ENCODE measurements at regions not wholly inside any gene's neighbourhood (a gene's known extent, or its start where the extent isn't known, plus 50 kb on each side); places are given as distances from the start of the nearest gene placed in this dataset.
"Not testable (repeated sequence)": the region's sequence is repeated elsewhere in the genome, so short reads cannot be mapped to it uniquely, and the experiment has no call there.

DNA sequence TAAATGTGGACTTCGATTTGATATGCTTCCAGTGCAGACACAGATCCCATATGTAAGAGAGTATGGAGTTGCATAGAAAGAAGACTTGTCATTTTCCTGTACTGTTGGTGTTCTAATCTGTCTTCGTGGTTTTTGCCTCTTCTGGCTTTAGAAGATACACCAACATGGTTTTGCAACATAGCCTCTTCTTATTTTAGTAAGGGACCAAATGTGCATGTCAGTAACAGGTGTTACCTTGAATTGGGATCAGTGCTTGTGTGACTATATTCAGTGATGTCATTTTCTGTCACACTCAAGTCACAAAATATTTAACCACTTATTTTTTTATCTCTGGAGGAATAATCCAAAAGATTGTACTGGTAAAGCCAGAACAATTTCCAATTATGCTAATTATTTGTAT, 140.4 kb downstream of the SNRPN start:
- Histone ChIP-seq H3K4me1 (ENCODE audit: control insufficient read depth, insufficient read depth, low read length) (no peaks in the 10 kb centered on the region), H3K4me3 (ENCODE audit: low read length) (no peak overlapping the region)
- DNase-seq (ENCODE audit: low read depth) = no peak

DNA sequence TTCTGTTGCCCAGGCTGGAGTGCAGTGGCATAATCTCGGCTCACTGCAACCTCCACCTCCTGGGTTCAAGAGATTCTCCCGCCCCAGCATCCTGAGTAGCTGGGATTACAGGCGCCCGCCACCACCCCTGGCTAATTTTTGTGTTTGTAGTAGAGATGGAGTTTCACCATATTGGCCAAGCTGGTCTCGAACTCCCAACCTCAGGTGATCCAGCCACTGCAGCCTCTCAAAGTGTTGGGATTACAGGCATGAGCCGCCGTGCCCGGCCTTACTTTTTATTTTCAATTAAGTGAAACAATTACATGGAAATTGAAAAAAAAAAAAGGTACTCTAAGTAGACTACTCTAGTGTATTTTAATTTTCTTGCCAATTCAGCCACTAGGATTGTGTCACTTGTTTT, 145.2 kb downstream of the SNRPN start:
- not testable (repeated sequence) for DNase-seq (ENCODE audit: low read depth)
- peaks cover 67% of the 10 kb centered on the region for H3K9me3 ChIP-seq (ENCODE audit: control insufficient read depth, low read length)

More for the DNA sequence above, 140.4 kb downstream of the SNRPN start:
- no peaks in the 10 kb centered on the region for H3K27me3 ChIP-seq (replicated peaks; ENCODE audit: control insufficient read depth, insufficient read depth, low read length)
- H3K9me3 ChIP-seq (ENCODE audit: control insufficient read depth, low read length) = peaks cover 86% of the 10 kb centered on the region
- H3K9ac ChIP-seq (ENCODE audit: low read length) = no peak overlapping the region
- H3K36me3 ChIP-seq (ENCODE audit: control insufficient read depth, insufficient read depth, low read length, severe bottlenecking) = peaks cover 97% of the 10 kb centered on the region

DNA sequence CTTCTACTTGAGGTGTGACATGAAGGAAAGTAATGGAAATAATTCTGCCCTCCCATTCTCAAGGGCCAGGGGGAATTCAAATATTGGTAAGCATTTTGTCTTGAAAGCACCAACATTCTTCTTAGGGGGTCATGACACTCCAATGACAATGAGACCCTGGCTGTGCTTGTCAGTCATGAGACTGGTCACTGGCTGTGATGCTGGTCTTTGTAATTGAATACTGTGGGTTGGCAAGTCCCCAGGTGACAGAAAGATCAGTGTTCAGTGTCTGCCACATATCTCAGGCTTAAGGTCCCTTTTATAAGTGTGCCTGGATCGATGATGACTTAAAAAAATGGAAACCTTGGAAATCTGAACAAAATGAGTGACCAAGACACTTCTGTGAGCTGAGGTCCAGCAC, 151.4 kb downstream of the SNRPN start:
- no peak for DNase-seq (ENCODE audit: low read depth)
- Histone ChIP-seq H3K4me1 (ENCODE audit: control insufficient read depth, insufficient read depth, low read length) (no peaks in the 10 kb centered on the region), H3K27me3 (replicated peaks; ENCODE audit: control insufficient read depth, insufficient read depth, low read length) (no peaks in the 10 kb centered on the region), H3K9ac (ENCODE audit: low read length) (no peak overlapping the region), H3K36me3 (ENCODE audit: control insufficient read depth, insufficient read depth, low read length, severe bottlenecking) (peaks cover 86% of the 10 kb centered on the region), H3K9me3 (ENCODE audit: control insufficient read depth, low read length) (peaks cover 63% of the 10 kb centered on the region), H3K4me3 (ENCODE audit: low read length) (no peak overlapping the region)

More for the DNA sequence above, 145.2 kb downstream of the SNRPN start:
- not testable (repeated sequence) for H3K27me3 ChIP-seq (replicated peaks; ENCODE audit: control insufficient read depth, insufficient read depth, low read length); H3K4me1 ChIP-seq (ENCODE audit: control insufficient read depth, insufficient read depth, low read length); H3K4me3 ChIP-seq (ENCODE audit: low read length); H3K9ac ChIP-seq (ENCODE audit: low read length)
- peaks cover 81% of the 10 kb centered on the region for H3K36me3 ChIP-seq (ENCODE audit: control insufficient read depth, insufficient read depth, low read length, severe bottlenecking)

GRCh38 chr15:25133804-25134203, 179.0 kb downstream of the SNRPN start:
- Histone ChIP-seq H3K4me3 (ENCODE audit: low read length) (no peak overlapping the region), H3K9me3 (ENCODE audit: control insufficient read depth, low read length) (peaks cover 14% of the 10 kb centered on the region), H3K27me3 (replicated peaks; ENCODE audit: control insufficient read depth, insufficient read depth, low read length) (no peaks in the 10 kb centered on the region), H3K36me3 (ENCODE audit: control insufficient read depth, insufficient read depth, low read length, severe bottlenecking) (no peaks in the 10 kb centered on the region), H3K9ac (ENCODE audit: low read length) (no peak overlapping the region), H3K4me1 (ENCODE audit: control insufficient read depth, insufficient read depth, low read length) (no peaks in the 10 kb centered on the region)
- no peak for DNase-seq (ENCODE audit: low read depth)

- peak; percentile 1 for DNase-seq (ENCODE audit: low read depth)
- H3K36me3 ChIP-seq (ENCODE audit: control insufficient read depth, insufficient read depth, low read length, severe bottlenecking) = no peaks in the 10 kb centered on the region
- no peaks in the 10 kb centered on the region for H3K4me1 ChIP-seq (ENCODE audit: control insufficient read depth, insufficient read depth, low read length)
- H3K4me3 ChIP-seq (ENCODE audit: low read length) = no peak overlapping the region
- no peak overlapping the region for H3K9ac ChIP-seq (ENCODE audit: low read length)
- H3K27me3 ChIP-seq (replicated peaks; ENCODE audit: control insufficient read depth, insufficient read depth, low read length) = no peaks in the 10 kb centered on the region
- peaks cover 6% of the 10 kb centered on the region for H3K9me3 ChIP-seq (ENCODE audit: control insufficient read depth, low read length)
Measured at GRCh38 chr15:25134546-25134945, 179.8 kb downstream of the SNRPN start.

DNA sequence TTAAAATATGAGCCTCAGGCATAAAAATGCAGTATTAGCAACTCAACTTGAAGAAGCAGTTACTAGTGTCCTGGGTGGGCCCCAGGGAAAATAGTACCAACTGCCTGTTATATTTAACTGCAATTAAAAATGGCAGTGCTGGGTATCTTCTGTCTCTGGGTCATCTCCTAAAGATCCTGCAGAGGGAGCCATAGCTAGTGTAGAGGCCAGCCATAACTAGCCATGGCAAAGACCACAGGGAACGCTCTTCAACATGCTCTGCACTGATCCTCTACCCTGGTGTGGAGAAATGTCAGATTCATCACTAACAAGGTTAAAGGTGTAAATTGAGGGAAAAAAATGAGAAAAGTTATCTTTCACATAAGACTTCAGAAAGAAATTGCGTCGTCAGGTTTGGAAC, 181.3 kb downstream of the SNRPN start:
- no peaks in the 10 kb centered on the region for H3K27me3 ChIP-seq (replicated peaks; ENCODE audit: control insufficient read depth, insufficient read depth, low read length)
- H3K4me1 ChIP-seq (ENCODE audit: control insufficient read depth, insufficient read depth, low read length) = no peaks in the 10 kb centered on the region
- H3K9me3 ChIP-seq (ENCODE audit: control insufficient read depth, low read length) = no peaks in the 10 kb centered on the region
- no peaks in the 10 kb centered on the region for H3K36me3 ChIP-seq (ENCODE audit: control insufficient read depth, insufficient read depth, low read length, severe bottlenecking)
- no peak overlapping the region for H3K9ac ChIP-seq (ENCODE audit: low read length)
- H3K4me3 ChIP-seq (ENCODE audit: low read length) = no peak overlapping the region
- peak; percentile 30 for DNase-seq (ENCODE audit: low read depth)

DNA sequence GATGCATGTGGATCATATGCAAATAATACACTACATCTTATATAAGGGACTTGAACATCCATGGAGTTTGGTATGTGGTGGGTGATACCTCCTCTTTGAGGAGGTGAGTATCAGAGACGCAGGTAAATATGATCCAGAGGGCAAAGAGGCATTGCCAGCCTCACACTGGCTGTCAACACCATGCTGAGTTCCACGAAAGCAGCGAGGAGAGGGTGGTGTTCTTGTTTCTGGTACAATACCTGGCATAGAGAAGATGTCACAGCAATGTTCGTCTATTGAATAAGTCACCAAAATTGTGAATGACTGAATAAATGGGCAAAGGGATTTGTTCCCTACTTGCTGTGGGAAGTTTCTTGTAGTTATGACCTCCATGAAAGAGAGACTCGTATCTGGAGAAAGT, 182.2 kb downstream of the SNRPN start:
- no peaks in the 10 kb centered on the region for H3K27me3 ChIP-seq (replicated peaks; ENCODE audit: control insufficient read depth, insufficient read depth, low read length)
- H3K36me3 ChIP-seq (ENCODE audit: control insufficient read depth, insufficient read depth, low read length, severe bottlenecking) = no peaks in the 10 kb centered on the region
- no peak for DNase-seq (ENCODE audit: low read depth)
- H3K9me3 ChIP-seq (ENCODE audit: control insufficient read depth, low read length) = no peaks in the 10 kb centered on the region
- no peaks in the 10 kb centered on the region for H3K4me1 ChIP-seq (ENCODE audit: control insufficient read depth, insufficient read depth, low read length)
- H3K9ac ChIP-seq (ENCODE audit: low read length) = no peak overlapping the region
- no peak overlapping the region for H3K4me3 ChIP-seq (ENCODE audit: low read length)

- no peaks in the 10 kb centered on the region for H3K36me3 ChIP-seq (ENCODE audit: control insufficient read depth, insufficient read depth, low read length, severe bottlenecking)
- peaks cover 1% of the 10 kb centered on the region for H3K9me3 ChIP-seq (ENCODE audit: control insufficient read depth, low read length)
- H3K4me3 ChIP-seq (ENCODE audit: low read length) = no peak overlapping the region
- no peak overlapping the region for H3K9ac ChIP-seq (ENCODE audit: low read length)
- no peaks in the 10 kb centered on the region for H3K27me3 ChIP-seq (replicated peaks; ENCODE audit: control insufficient read depth, insufficient read depth, low read length)
- H3K4me1 ChIP-seq (ENCODE audit: control insufficient read depth, insufficient read depth, low read length) = no peaks in the 10 kb centered on the region
- no peak for DNase-seq (ENCODE audit: low read depth)
Measured at GRCh38 chr15:25169318-25169717, 214.5 kb downstream of the SNRPN start.

GRCh38 chr15:25170113-25170731, 215.4 kb downstream of the SNRPN start:
- no peak overlapping the region for H3K9ac ChIP-seq (ENCODE audit: low read length)
- H3K27me3 ChIP-seq (replicated peaks; ENCODE audit: control insufficient read depth, insufficient read depth, low read length) = no peaks in the 10 kb centered on the region
- peaks cover 7% of the 10 kb centered on the region for H3K9me3 ChIP-seq (ENCODE audit: control insufficient read depth, low read length)
- no peak for DNase-seq (ENCODE audit: low read depth)
- H3K4me3 ChIP-seq (ENCODE audit: low read length) = no peak overlapping the region
- no peaks in the 10 kb centered on the region for H3K4me1 ChIP-seq (ENCODE audit: control insufficient read depth, insufficient read depth, low read length)
- H3K36me3 ChIP-seq (ENCODE audit: control insufficient read depth, insufficient read depth, low read length, severe bottlenecking) = no peaks in the 10 kb centered on the region

- no peaks in the 10 kb centered on the region for H3K4me1 ChIP-seq (ENCODE audit: control insufficient read depth, insufficient read depth, low read length)
- DNase-seq (ENCODE audit: low read depth) = no peak
- H3K36me3 ChIP-seq (ENCODE audit: control insufficient read depth, insufficient read depth, low read length, severe bottlenecking) = no peaks in the 10 kb centered on the region
- H3K4me3 ChIP-seq (ENCODE audit: low read length) = no peak overlapping the region
- no peaks in the 10 kb centered on the region for H3K27me3 ChIP-seq (replicated peaks; ENCODE audit: control insufficient read depth, insufficient read depth, low read length)
- H3K9ac ChIP-seq (ENCODE audit: low read length) = no peak overlapping the region
- H3K9me3 ChIP-seq (ENCODE audit: control insufficient read depth, low read length) = peaks cover 8% of the 10 kb centered on the region
Measured at GRCh38 chr15:25170781-25171110, 216.0 kb downstream of the SNRPN start.

DNA sequence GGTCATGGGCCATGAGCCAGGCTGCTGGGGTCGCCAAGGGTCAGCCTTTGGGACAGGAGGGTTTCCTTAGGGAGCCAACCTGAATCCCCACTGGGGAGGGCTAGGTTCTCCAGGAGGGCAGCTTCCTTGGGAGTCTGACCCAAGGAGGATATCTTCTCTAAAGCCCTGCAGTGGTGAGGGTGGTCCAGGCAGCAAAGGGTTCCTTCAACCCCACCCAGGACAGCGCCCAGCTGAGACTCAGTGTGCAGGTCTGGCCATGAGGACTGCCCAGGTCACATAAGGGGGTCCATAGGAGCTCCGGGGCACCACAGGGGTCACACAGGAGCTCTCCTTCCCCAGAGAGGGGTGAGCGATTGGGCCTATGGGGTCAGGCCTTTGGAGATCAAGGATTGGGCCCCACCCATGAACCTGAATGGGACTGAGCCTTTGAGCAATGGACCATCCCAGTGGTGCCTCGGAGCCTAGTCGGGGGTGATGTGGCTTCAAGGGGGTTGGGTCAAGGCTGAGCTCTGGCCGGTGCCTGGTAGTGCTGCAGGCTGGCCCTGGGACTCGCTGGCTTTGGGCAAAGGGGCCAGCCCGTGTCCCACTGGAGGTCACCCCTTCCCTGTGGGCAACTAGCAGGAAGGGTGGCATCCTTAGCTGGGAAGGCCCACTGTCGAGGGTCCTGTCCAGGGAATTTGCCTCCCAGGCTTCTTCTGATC, 216.5 kb downstream of the SNRPN start:
- Histone ChIP-seq H3K4me1 (ENCODE audit: control insufficient read depth, insufficient read depth, low read length) (no peaks in the 10 kb centered on the region), H3K9ac (ENCODE audit: low read length) (no peak overlapping the region), H3K27me3 (replicated peaks; ENCODE audit: control insufficient read depth, insufficient read depth, low read length) (no peaks in the 10 kb centered on the region), H3K36me3 (ENCODE audit: control insufficient read depth, insufficient read depth, low read length, severe bottlenecking) (no peaks in the 10 kb centered on the region), H3K4me3 (ENCODE audit: low read length) (no peak overlapping the region), H3K9me3 (ENCODE audit: control insufficient read depth, low read length) (peaks cover 13% of the 10 kb centered on the region)
- DNase-seq (ENCODE audit: low read depth) = no peak
